Keratinocyte (primary cell): ENCODE measurements at regions not wholly inside any gene's neighbourhood (a gene's known extent, or its start where the extent isn't known, plus 50 kb on each side); places are given as distances from the start of the nearest gene placed in this dataset.

Source experiments
- EZH2 ChIP-seq: IDR thresholded peaks from one replicate; pipeline ENCODE4 v1.6.1; 2012; ENCODE audit warnings: inconsistent platforms, mild to moderate bottlenecking, low read length, moderate library complexity
- TF ChIP-seq, protein P1 (sequence below), 3 experiments: IDR thresholded peaks in 1 of 3; conservative IDR thresholded peaks in 1 of 3; optimal IDR thresholded peaks in 1 of 3; 2 replicates in 2 of 3; 3 replicates in 1 of 3; pipeline versions ENCODE3 to v1.5.1; 2011; ENCODE audit warnings: low read length in 3 of 3, mild to moderate bottlenecking in 3 of 3, moderate library complexity in 2 of 3, control low read depth in 1 of 3, inconsistent platforms in 1 of 3; ENCODE audit not compliant: insufficient read depth in 2 of 3; ENCODE audit errors: extremely low read depth in 1 of 3

GRCh38 chr6:148240861-148241477 lies 101.7 kb upstream of the SASH1 start:
- no peak for TF ChIP-seq EZH2
- TF ChIP-seq, protein P1, sequence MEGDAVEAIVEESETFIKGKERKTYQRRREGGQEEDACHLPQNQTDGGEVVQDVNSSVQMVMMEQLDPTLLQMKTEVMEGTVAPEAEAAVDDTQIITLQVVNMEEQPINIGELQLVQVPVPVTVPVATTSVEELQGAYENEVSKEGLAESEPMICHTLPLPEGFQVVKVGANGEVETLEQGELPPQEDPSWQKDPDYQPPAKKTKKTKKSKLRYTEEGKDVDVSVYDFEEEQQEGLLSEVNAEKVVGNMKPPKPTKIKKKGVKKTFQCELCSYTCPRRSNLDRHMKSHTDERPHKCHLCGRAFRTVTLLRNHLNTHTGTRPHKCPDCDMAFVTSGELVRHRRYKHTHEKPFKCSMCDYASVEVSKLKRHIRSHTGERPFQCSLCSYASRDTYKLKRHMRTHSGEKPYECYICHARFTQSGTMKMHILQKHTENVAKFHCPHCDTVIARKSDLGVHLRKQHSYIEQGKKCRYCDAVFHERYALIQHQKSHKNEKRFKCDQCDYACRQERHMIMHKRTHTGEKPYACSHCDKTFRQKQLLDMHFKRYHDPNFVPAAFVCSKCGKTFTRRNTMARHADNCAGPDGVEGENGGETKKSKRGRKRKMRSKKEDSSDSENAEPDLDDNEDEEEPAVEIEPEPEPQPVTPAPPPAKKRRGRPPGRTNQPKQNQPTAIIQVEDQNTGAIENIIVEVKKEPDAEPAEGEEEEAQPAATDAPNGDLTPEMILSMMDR (optimal IDR thresholded peaks at IDR 0.05 in 1 of 3, IDR thresholded peaks at IDR 0.05 in 1 of 3, conservative IDR thresholded peaks at IDR 0.05 in 1 of 3; ENCODE audit: extremely low read depth in 1 of 3, insufficient read depth in 2 of 3, low read length in 3 of 3), result no peak
